ENCODE measurements at regions not wholly inside any gene's neighbourhood (a gene's known extent, or its start where the extent isn't known, plus 50 kb on each side); places are given as distances from the start of the nearest gene placed in this dataset.

GRCh38 chr2:55995902-55996301 is 72.3 kb upstream of the EFEMP1 start:
- 75 to 76% methylated on average over 2 of the region's 2 CpGs for WGBS, 2 donors (ENCODE audit: low coverage in 1 of 2)
- Histone ChIP-seq H3K27me3 (peaks cover 3% of the 10 kb centered on the region), H3K27ac (no peak overlapping the region), H3K9me3 (no peaks in the 10 kb centered on the region), H3K4me3 (no peak overlapping the region), H3K36me3 (no peaks in the 10 kb centered on the region), H3K4me1 (peaks cover 0 to 5% (median 0%) of the 10 kb centered on the region in 4 donors)
- TF ChIP-seq POLR2AphosphoS5 (IDR thresholded peaks at IDR 0.05) (no peak), EP300 (IDR thresholded peaks at IDR 0.05; ENCODE audit: low read depth) (no peak), CTCF (IDR thresholded peaks at IDR 0.05) (no peak), POLR2A (IDR thresholded peaks at IDR 0.05) (no peak)
- in situ Hi-C loops (cut with MboI; ENCODE audit: low pct_ligation_motif_present in 1 of 4, low pct_unique_long_range_greater_than_20kb in 1 of 4, low sequenced_read_pairs in 3 of 4) (no loop called here), intact Hi-C loops (cut with DNase I; ENCODE audit: low total_unique reads) (no loop called here)
- no peak for DNase-seq

GRCh38 chr2:55999231-55999630 is 75.6 kb upstream of the EFEMP1 start:
- Histone ChIP-seq H3K27ac (no peak overlapping the region), H3K4me3 (no peak overlapping the region), H3K4me1 (peaks cover 0 to 5% (median 0%) of the 10 kb centered on the region in 4 donors), H3K9me3 (no peaks in the 10 kb centered on the region), H3K36me3 (no peaks in the 10 kb centered on the region), H3K27me3 (peaks cover 3% of the 10 kb centered on the region)
- in situ Hi-C loops (cut with MboI; ENCODE audit: low pct_ligation_motif_present in 1 of 4, low pct_unique_long_range_greater_than_20kb in 1 of 4, low sequenced_read_pairs in 3 of 4) (no loop called here), intact Hi-C loops (cut with DNase I; ENCODE audit: low total_unique reads) (no loop called here)
- TF ChIP-seq POLR2AphosphoS5 (IDR thresholded peaks at IDR 0.05) (no peak), CTCF (IDR thresholded peaks at IDR 0.05) (no peak), EP300 (IDR thresholded peaks at IDR 0.05; ENCODE audit: low read depth) (no peak), POLR2A (IDR thresholded peaks at IDR 0.05) (no peak)
- DNase-seq: no peak

- TF ChIP-seq POLR2AphosphoS5 (IDR thresholded peaks at IDR 0.05) (no peak), POLR2A (IDR thresholded peaks at IDR 0.05) (no peak)
- Histone ChIP-seq H3K9me3 (no peaks in the 10 kb centered on the region), H3K27me3 (no peaks in the 10 kb centered on the region), H3K27ac (no peak overlapping the region), H3K4me3 (no peak overlapping the region), H3K36me3 (no peaks in the 10 kb centered on the region), H3K4me1 (peaks cover 0 to 5% (median 0%) of the 10 kb centered on the region in 4 donors)
- intact Hi-C loops (cut with DNase I; ENCODE audit: low total_unique reads): no loop called here
- WGBS, 2 donors (ENCODE audit: low coverage in 1 of 2): 31 to 45% methylated on average over 2 of the region's 2 CpGs
- in situ Hi-C loops (cut with MboI; ENCODE audit: low pct_ligation_motif_present in 1 of 4, low pct_unique_long_range_greater_than_20kb in 1 of 4, low sequenced_read_pairs in 3 of 4): no loop called here
- DNase-seq: no peak
Observed at GRCh38 chr2:55999790-56000189, 76.2 kb upstream of the EFEMP1 start.

GRCh38 chr2:56001947-56002346 is 78.4 kb upstream of the EFEMP1 start:
- in situ Hi-C loops (cut with MboI; ENCODE audit: low pct_ligation_motif_present in 1 of 4, low pct_unique_long_range_greater_than_20kb in 1 of 4, low sequenced_read_pairs in 3 of 4) (no loop called here), intact Hi-C loops (cut with DNase I; ENCODE audit: low total_unique reads) (no loop called here)
- WGBS, 2 donors (ENCODE audit: low coverage in 1 of 2): 32 to 33% methylated on average over 1 of the region's 1 CpG
- no peaks in the 10 kb centered on the region for H3K36me3 ChIP-seq
- H3K27ac ChIP-seq: no peak overlapping the region
- DNase-seq: no peak
- no peaks in the 10 kb centered on the region for H3K4me1 ChIP-seq
- TF ChIP-seq POLR2AphosphoS5 (IDR thresholded peaks at IDR 0.05) (no peak), CTCF (IDR thresholded peaks at IDR 0.05) (no peak), POLR2A (IDR thresholded peaks at IDR 0.05) (no peak), EP300 (IDR thresholded peaks at IDR 0.05; ENCODE audit: low read depth) (no peak)
- no peaks in the 10 kb centered on the region for H3K27me3 ChIP-seq
- H3K4me3 ChIP-seq: no peak overlapping the region
- no peaks in the 10 kb centered on the region for H3K9me3 ChIP-seq

Measured in transverse colon (tissue), 4 donors.